SH-SY5Y (cell line): ENCODE measurements at regions not wholly inside any gene's neighbourhood (a gene's known extent, or its start where the extent isn't known, plus 50 kb on each side); places are given as distances from the start of the nearest gene placed in this dataset.

Experiments
- GATA2 ChIP-seq: IDR thresholded peaks from 2 replicates; pipeline ENCODE4 v1.6.1; 2011; ENCODE audit warnings: mild to moderate bottlenecking, low read depth, low read length
- GATA3 ChIP-seq: IDR thresholded peaks from 2 replicates; pipeline ENCODE4 v1.6.1; 2011; ENCODE audit warnings: low read depth, mild to moderate bottlenecking, low read length, moderate library complexity

DNA sequence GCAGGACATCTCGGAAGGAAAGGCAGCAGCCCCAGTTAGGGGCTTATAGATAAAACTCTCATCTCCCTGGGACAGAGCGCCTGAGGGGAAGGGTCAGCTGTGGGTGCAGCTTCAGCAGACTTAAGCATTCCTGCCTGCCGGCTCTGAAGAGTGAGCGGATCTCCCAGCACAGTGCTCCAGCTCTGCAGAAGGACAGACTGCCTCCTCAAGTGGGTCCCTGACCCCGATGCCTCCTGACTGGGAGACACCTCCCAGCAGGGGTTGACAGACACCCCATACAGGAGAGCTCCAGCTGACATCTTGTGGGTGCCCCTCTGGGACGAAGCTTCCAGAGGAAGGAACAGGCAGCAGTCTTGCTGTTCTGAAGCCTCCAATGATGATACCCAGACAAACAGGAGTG is 117.1 kb upstream of the POT1 start:
- TF ChIP-seq GATA3 (no peak), GATA2 (no peak)

DNA sequence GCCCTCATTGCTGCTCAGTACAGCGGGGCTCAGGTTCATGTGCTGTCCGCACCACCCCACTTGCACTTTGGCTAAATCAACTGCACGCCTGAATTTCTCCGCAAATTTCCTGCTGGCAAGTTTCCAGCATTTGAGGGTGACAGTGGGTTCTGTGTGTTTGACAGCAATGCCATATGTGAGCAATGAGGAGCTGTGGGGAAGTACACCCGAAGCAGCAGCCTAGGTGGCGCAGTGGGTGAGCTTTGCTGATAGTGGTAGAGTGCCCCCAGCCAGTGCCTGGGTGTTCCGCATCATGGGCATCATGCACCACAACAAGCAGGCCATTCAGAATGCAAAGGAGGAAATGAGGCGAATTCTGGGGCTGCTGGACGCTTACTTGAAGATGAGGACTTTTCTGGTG is 103.9 kb upstream of the POT1 start:
- no peak for TF ChIP-seq GATA2
- no peak for TF ChIP-seq GATA3

DNA sequence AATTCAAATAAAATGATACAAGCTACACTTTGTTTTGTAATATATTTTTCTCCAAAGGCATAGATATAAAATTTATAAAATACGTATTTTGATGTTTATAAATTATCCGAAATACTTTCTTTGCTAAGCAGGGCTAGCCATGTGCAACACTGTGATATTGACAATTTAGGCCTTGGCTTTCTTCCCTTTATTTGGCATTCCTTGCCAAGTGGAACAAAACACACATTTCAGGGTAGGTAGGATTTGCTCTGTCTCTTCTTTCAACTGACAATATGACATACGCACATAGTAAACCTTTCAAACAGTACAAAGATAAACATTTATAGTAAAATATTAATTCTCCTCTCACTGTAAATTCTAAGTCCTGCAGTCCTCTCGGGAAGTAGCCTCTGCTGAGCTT is 103.3 kb upstream of the POT1 start:
- no peak for TF ChIP-seq GATA2
- TF ChIP-seq GATA3: no peak

DNA sequence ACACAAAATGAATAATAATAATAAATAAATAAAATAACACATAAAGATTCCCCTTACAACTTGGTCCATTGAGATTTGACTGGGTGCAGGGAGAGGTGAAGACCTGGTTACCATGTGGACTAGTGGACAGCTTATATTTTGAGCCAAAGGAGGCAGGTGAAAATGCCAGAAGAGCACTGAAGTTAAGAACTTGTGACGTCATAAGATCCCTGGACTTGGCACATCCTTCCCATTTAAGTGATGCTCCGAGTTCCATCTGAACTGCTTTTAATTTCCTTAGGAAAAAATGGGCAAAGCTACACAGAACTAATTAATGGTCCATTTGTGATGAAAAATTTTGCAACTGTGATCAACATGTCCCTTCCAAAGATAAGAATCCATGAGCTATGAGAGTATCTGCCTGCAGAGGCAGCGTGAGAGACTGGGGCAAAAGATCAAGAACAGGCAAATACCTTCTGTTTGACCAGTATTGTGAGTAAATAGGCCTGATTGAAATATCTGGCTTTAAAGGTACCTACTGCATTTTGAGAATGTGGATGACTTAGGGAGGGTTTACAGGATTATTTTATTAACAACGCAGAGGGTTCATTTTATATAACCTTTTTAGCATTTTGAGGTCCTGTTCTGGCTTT is 101.2 kb upstream of the POT1 start:
- no peak for TF ChIP-seq GATA2
- TF ChIP-seq GATA3: no peak

DNA sequence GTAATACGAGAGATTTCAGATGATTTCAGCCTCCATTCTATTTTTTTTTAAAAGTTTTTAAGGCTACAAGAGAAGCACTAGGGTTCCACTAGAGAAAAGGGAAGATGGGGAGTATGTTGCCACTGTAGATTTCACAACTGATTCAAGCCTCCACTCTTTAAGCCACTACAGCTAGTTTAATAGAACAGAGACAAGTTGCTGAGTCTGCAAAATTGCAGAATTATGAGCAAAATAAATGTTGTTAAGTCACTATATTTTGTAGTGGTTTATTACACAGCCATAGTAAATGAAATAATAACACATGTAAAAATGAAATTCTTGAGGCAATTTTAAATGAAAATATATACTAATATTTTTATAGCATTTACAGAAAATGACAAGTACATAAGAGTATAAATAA is 96.0 kb upstream of the POT1 start:
- TF ChIP-seq GATA2: no peak
- no peak for TF ChIP-seq GATA3

GRCh38 chr7:125020801-125021200 is 91.2 kb upstream of the POT1 start:
- TF ChIP-seq GATA3 (no peak), GATA2 (no peak)

- TF ChIP-seq GATA3 (no peak), GATA2 (no peak)
These were observed 80.9 kb upstream of the POT1 start for GRCh38 chr7:125010540-125010939.

DNA sequence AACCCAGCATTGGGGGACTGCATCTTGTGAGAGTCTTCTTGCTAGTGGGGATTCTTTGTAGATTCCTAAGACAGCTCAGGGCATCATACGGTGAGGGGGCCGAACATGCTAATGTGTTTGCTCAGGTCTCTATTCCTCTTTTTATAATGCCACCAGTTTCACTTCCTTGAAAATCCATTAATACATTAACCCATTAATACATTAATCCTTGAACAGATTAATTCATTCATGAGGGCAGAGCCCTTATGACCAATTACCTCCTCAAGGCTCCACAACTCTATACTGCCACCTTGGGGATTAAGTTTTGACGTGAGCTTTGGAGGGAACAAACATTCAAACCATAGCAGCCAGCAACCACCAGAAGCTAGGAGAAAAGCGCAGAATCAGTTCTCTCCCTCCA is 67.2 kb upstream of the POT1 start:
- TF ChIP-seq GATA3 (no peak), GATA2 (no peak)

DNA sequence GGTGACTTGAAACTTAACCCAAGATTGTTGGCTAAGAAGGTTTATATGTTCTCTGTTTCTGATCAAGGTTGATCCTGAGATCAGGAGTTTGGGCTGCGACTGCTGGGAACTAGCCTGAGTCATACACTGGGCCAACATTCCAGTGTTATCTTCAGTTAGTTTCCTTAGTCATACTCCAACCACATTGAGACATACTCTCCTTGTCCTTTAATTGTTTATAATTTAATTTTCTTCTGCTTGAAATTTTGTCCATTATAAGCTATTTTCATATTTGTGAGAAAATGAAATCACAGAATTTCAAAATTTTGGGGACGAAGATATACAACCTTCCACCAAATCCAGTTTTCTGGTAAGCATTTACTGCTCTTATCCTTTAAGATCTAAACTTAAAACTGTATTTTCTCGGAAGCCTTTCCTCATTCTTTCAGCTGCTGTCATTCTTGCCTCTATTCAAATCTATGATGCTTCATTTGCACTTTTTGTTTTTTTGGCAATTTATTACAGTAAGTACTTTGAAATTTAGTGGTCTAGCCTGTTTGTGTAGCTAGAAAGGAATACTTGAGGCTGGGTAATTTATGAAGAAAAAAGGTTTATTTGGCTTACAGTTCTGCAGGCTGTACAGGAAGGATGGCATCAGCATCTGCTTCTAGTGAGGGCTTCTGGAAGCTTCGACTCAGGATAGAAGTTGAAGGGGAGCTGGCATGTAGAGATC is 63.4 kb upstream of the POT1 start:
- TF ChIP-seq GATA2 (no peak), GATA3 (no peak)

- TF ChIP-seq GATA2: no peak
- TF ChIP-seq GATA3: no peak
These were observed 60.3 kb upstream of the POT1 start for GRCh38 chr7:124989911-124990310.
